ENCODE measurements at regions not wholly inside any gene's neighbourhood (a gene's known extent, or its start where the extent isn't known, plus 50 kb on each side); places are given as distances from the start of the nearest gene placed in this dataset.

- Histone ChIP-seq H3K4me3 (no peak overlapping the region), H3K9me3 (ENCODE audit: control insufficient read depth in 4 of 4, insufficient read depth in 3 of 4, low read length in 3 of 4) (no peaks in the 10 kb centered on the region), H3K27ac (ENCODE audit: low read depth in 1 of 2, low read length in 1 of 2) (no peak overlapping the region), H3K4me1 (ENCODE audit: control insufficient read depth in 5 of 5, insufficient read depth in 5 of 5, low read length in 5 of 5) (peaks cover 0 to 3% (median 0%) of the 10 kb centered on the region in 5 donors), H3K36me3 (ENCODE audit: control insufficient read depth in 4 of 4, insufficient read depth in 4 of 4, low read length in 4 of 4) (no peaks in the 10 kb centered on the region), H3K9ac (ENCODE audit: insufficient read depth in 1 of 2, low read length in 2 of 2) (no peak overlapping the region), H3K27me3 (ENCODE audit: control insufficient read depth in 3 of 3, insufficient read depth in 3 of 3, low read length in 2 of 3) (peaks cover 0 to 11% (median 0%) of the 10 kb centered on the region in 3 donors)
- TF ChIP-seq CTCF (IDR thresholded peaks at IDR 0.05; ENCODE audit: control extremely low read depth, extremely low read depth) = no peak
- ATAC-seq (ENCODE audit: insufficient read depth, low FRiP score) (peak; percentile 78), DNase-seq (peak; percentile 81 to 93 (median 87))
- WGBS, 2 donors = 40 to 54% methylated on average over 11 of the region's 11 CpGs
Measured at GRCh38 chr6:165834613-165835259, 171.7 kb upstream of the PDE10A start.

- ATAC-seq (ENCODE audit: insufficient read depth, low FRiP score) (no peak), DNase-seq (no peak)
- Histone ChIP-seq H3K4me3 (no peak overlapping the region), H3K36me3 (ENCODE audit: control insufficient read depth in 4 of 4, insufficient read depth in 4 of 4, low read length in 4 of 4) (no peaks in the 10 kb centered on the region), H3K9ac (ENCODE audit: insufficient read depth in 1 of 2, low read length in 2 of 2) (no peak overlapping the region), H3K9me3 (ENCODE audit: control insufficient read depth in 4 of 4, insufficient read depth in 3 of 4, low read length in 3 of 4) (no peaks in the 10 kb centered on the region), H3K27ac (ENCODE audit: low read depth in 1 of 2, low read length in 1 of 2) (no peak overlapping the region), H3K27me3 (ENCODE audit: control insufficient read depth in 3 of 3, insufficient read depth in 3 of 3, low read length in 2 of 3) (peaks cover 0 to 11% (median 0%) of the 10 kb centered on the region in 3 donors), H3K4me1 (ENCODE audit: control insufficient read depth in 5 of 5, insufficient read depth in 5 of 5, low read length in 5 of 5) (peaks cover 0 to 3% (median 0%) of the 10 kb centered on the region in 5 donors)
- WGBS, 2 donors = 85 to 88% methylated on average over 3 of the region's 3 CpGs
- TF ChIP-seq CTCF (IDR thresholded peaks at IDR 0.05; ENCODE audit: control extremely low read depth, extremely low read depth) = no peak
Measured at GRCh38 chr6:165833355-165833754, 170.3 kb upstream of the PDE10A start.

- no peaks in the 10 kb centered on the region for H3K36me3 ChIP-seq (ENCODE audit: control insufficient read depth in 4 of 4, insufficient read depth in 4 of 4, low read length in 4 of 4)
- no peak for ATAC-seq (ENCODE audit: insufficient read depth, low FRiP score)
- H3K4me1 ChIP-seq (ENCODE audit: control insufficient read depth in 5 of 5, insufficient read depth in 5 of 5, low read length in 5 of 5) = peaks cover 0 to 3% (median 0%) of the 10 kb centered on the region in 5 donors
- DNase-seq = no peak
- H3K9ac ChIP-seq (ENCODE audit: insufficient read depth in 1 of 2, low read length in 2 of 2) = no peak overlapping the region
- peaks cover 0 to 11% (median 0%) of the 10 kb centered on the region in 3 donors for H3K27me3 ChIP-seq (ENCODE audit: control insufficient read depth in 3 of 3, insufficient read depth in 3 of 3, low read length in 2 of 3)
- H3K27ac ChIP-seq (ENCODE audit: low read depth in 1 of 2, low read length in 1 of 2) = no peak overlapping the region
- no peak overlapping the region for H3K4me3 ChIP-seq
- WGBS, 2 donors = 31 to 62% methylated on average over 8 of the region's 8 CpGs
- no peaks in the 10 kb centered on the region for H3K9me3 ChIP-seq (ENCODE audit: control insufficient read depth in 4 of 4, insufficient read depth in 3 of 4, low read length in 3 of 4)
- TF ChIP-seq CTCF (IDR thresholded peaks at IDR 0.05; ENCODE audit: control extremely low read depth, extremely low read depth) = no peak
Measured at GRCh38 chr6:165831812-165832510, 168.9 kb upstream of the PDE10A start.
